Neural progenitor cell (in vitro differentiated cells): ENCODE measurements at regions not wholly inside any gene's neighbourhood (a gene's known extent, or its start where the extent isn't known, plus 50 kb on each side); places are given as distances from the start of the nearest gene placed in this dataset.

Experiments used
- EZH2phosphoT487 ChIP-seq: fragments of 200-600 bp; sonication (generic); IDR thresholded peaks from 2 replicates; pipeline ENCODE4 v1.6.1; 2017; ENCODE audit warnings: antibody characterized with exemption
- TF ChIP-seq, protein P1 (sequence below): fragments of 200-600 bp; sonication (generic); IDR thresholded peaks from 2 replicates; pipeline ENCODE4 v1.5.1; 2017; ENCODE audit warnings: antibody characterized with exemption, mild to moderate bottlenecking

DNA sequence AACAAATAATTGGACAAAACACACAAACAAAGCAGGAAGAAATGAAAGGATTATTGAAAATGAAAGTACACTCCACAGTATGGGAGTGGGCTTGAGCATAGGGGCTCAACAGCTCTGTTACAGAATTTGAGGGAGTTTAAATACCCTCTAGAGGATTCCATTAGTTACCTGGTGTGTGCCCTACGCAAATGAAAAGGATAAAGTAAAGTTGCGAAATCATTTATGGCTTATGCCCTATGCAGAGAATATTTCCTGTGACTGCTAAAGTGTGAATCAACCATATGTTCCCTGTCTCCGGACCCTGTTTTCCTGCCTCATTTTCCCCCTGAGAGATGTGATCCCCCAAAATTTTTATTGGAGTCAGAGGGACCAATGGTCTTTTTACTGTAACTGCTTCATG, 634.6 kb upstream of the CNTNAP2 start:
- TF ChIP-seq, protein P1, sequence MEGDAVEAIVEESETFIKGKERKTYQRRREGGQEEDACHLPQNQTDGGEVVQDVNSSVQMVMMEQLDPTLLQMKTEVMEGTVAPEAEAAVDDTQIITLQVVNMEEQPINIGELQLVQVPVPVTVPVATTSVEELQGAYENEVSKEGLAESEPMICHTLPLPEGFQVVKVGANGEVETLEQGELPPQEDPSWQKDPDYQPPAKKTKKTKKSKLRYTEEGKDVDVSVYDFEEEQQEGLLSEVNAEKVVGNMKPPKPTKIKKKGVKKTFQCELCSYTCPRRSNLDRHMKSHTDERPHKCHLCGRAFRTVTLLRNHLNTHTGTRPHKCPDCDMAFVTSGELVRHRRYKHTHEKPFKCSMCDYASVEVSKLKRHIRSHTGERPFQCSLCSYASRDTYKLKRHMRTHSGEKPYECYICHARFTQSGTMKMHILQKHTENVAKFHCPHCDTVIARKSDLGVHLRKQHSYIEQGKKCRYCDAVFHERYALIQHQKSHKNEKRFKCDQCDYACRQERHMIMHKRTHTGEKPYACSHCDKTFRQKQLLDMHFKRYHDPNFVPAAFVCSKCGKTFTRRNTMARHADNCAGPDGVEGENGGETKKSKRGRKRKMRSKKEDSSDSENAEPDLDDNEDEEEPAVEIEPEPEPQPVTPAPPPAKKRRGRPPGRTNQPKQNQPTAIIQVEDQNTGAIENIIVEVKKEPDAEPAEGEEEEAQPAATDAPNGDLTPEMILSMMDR, result no peak
- no peak for TF ChIP-seq EZH2phosphoT487
